Panc1 (cell line): ENCODE measurements at regions not wholly inside any gene's neighbourhood (a gene's known extent, or its start where the extent isn't known, plus 50 kb on each side); places are given as distances from the start of the nearest gene placed in this dataset.

Experiments used
- ATAC-seq: fragments of 200-7000 bp; cut with Tn5 transposase; 2 replicates; pipeline ENCODE4 v1.9.1; 2020; ENCODE audit warnings: mild to moderate bottlenecking, moderate library complexity
- BruUV-seq: library from RNA; stranded (reverse); fragments of 400-500 nt; replicated peaks from 2 replicates; lab custom pipeline; 2021; lab: Mats Ljungman, UMichigan
- CTCF ChIA-PET: fragments of 300-600 bp; sonication (Branson Sonifier 250); formaldehyde crosslinking; loops from one replicate; lab custom pipeline; 2022; ENCODE audit warnings: antibody characterized with exemption; lab: Charles Lee
- POLR2A ChIA-PET: fragments of 300-600 bp; sonication (Branson Sonifier 250); formaldehyde crosslinking; loops from one replicate; lab custom pipeline; 2022; ENCODE audit warnings: antibody characterized with exemption; lab: Charles Lee
- DNase-seq: peaks from one replicate; pipeline ENCODE4 v3.0.0-alpha.2; 2010; ENCODE audit warnings: low read depth, low spot score
- H3K27ac ChIP-seq: 2 replicates; pipeline ENCODE4 v1.5.1; 2011; ENCODE audit warnings: mild to moderate bottlenecking, low read length, inconsistent platforms
- H3K27me3 ChIP-seq: fragments of 200-500 bp; sonication (Bioruptor generic); 2 replicates; pipeline ENCODE4 v1.6.0; 2014; ENCODE audit warnings: low read length, inconsistent platforms; ENCODE audit not compliant: control insufficient read depth, insufficient read depth
- H3K36me3 ChIP-seq: fragments of 200-500 bp; sonication (Bioruptor generic); 2 replicates; pipeline ENCODE4 v1.5.1; 2014; ENCODE audit warnings: inconsistent platforms, mild to moderate bottlenecking, low read length, moderate library complexity; ENCODE audit not compliant: control insufficient read depth, insufficient read depth
- H3K4me1 ChIP-seq: 2 replicates; pipeline ENCODE4 v1.5.1; 2011; ENCODE audit warnings: inconsistent platforms, mild to moderate bottlenecking, low read length, moderate library complexity; ENCODE audit not compliant: control insufficient read depth, insufficient read depth
- H3K4me3 ChIP-seq, 2 experiments: 2 replicates each; pipeline ENCODE4 v1.5.1; 2011 to 2012; ENCODE audit warnings: low read depth in 2 of 2, low read length in 2 of 2, mild to moderate bottlenecking in 2 of 2, inconsistent platforms in 1 of 2, moderate library complexity in 1 of 2
- H3K9me3 ChIP-seq: fragments of 200-500 bp; sonication (Bioruptor generic); 2 replicates; pipeline ENCODE4 v1.5.1; 2014; ENCODE audit warnings: low read depth, mild to moderate bottlenecking, inconsistent platforms, low read length, moderate library complexity; ENCODE audit not compliant: control insufficient read depth, insufficient read depth
- CTCF ChIP-seq: fragments of 450-650 bp; IDR thresholded peaks from 2 replicates; pipeline ENCODE4 v1.5.1; 2017; ENCODE audit warnings: mild to moderate bottlenecking
- POLR2AphosphoS5 ChIP-seq: IDR thresholded peaks from 2 replicates; pipeline ENCODE4 v1.6.1; 2012; ENCODE audit warnings: mild to moderate bottlenecking, low read depth, low read length, moderate library complexity
- REST ChIP-seq, 2 experiments: IDR thresholded peaks; 2 replicates each; pipeline ENCODE4 v1.6.1; 2011 to 2012; ENCODE audit warnings: low read depth in 2 of 2, control low read depth in 1 of 2, low read length in 1 of 2, mild to moderate bottlenecking in 1 of 2, moderate library complexity in 1 of 2; ENCODE audit not compliant: insufficient read depth in 1 of 2
- SIN3A ChIP-seq: IDR thresholded peaks from 2 replicates; pipeline ENCODE4 v1.6.1; 2012; ENCODE audit warnings: low read depth, mild to moderate bottlenecking, low read length, moderate library complexity, borderline replicate concordance; ENCODE audit not compliant: insufficient read depth
- TCF7L2 ChIP-seq: IDR thresholded peaks from 2 replicates; pipeline ENCODE4 v1.6.1; 2011; ENCODE audit warnings: mild to moderate bottlenecking, low read depth, low read length, inconsistent platforms
- in situ Hi-C: cut with HindIII; loops from 2 replicates; pipeline ENCODE4 v1.10.0; 2016; ENCODE audit warnings: low sequenced_read_pairs, low pct_unique_long_range_greater_than_20kb
- intact Hi-C: fragments of 100-400 bp; cut with micrococcal nuclease; formaldehyde crosslinking; loops from one replicate; pipeline ENCODE4 v1.10.0; 2022; ENCODE audit not compliant: unreplicated experiment

- DNase-seq, result no peak
- no peak overlapping the region for H3K27ac ChIP-seq
- H3K36me3 ChIP-seq, result no peaks in the 10 kb centered on the region
- POLR2A ChIA-PET, result no interaction called here
- ATAC-seq, result no peak
- TF ChIP-seq SIN3A, result no peak
- no peak for TF ChIP-seq TCF7L2
- no peak for TF ChIP-seq POLR2AphosphoS5
- no peak for TF ChIP-seq CTCF
- TF ChIP-seq REST (IDR thresholded peaks at IDR 0.05; ENCODE audit: insufficient read depth in 1 of 2, low read depth in 2 of 2, low read length in 1 of 2), result no peak
- intact Hi-C loops (no loop called here), in situ Hi-C loops (no loop called here)
- H3K9me3 ChIP-seq, result no peaks in the 10 kb centered on the region
- CTCF ChIA-PET, result interaction anchor here (0.6 kb wide), 1 partner anchor 53 kb away, joined by 3 read pairs; no protein-coding TSS in a partner anchor
- BruUV-seq, result no TSS peak
- H3K27me3 ChIP-seq, result no peaks in the 10 kb centered on the region
- H3K4me3 ChIP-seq, result no peak overlapping the region
- no peaks in the 10 kb centered on the region for H3K4me1 ChIP-seq
Observed at GRCh38 chr1:10857687-10858086, 61.2 kb upstream of the CASZ1 start.

GRCh38 chr1:10860218-10860617, 63.8 kb upstream of the CASZ1 start:
- ChIA-PET CTCF (interaction anchor here (0.6 kb wide), 1 partner anchor 22 kb away, joined by 3 read pairs; no protein-coding TSS in a partner anchor), POLR2A (no interaction called here)
- BruUV-seq, result no TSS peak
- DNase-seq (no peak), ATAC-seq (no peak)
- Histone ChIP-seq H3K4me1 (no peaks in the 10 kb centered on the region), H3K27me3 (no peaks in the 10 kb centered on the region), H3K27ac (no peak overlapping the region), H3K36me3 (no peaks in the 10 kb centered on the region), H3K4me3 (no peak overlapping the region), H3K9me3 (no peaks in the 10 kb centered on the region)
- TF ChIP-seq CTCF (no peak), TCF7L2 (no peak), REST (IDR thresholded peaks at IDR 0.05; ENCODE audit: insufficient read depth in 1 of 2, low read depth in 2 of 2, low read length in 1 of 2) (no peak), POLR2AphosphoS5 (no peak)
- intact Hi-C loops, result no loop called here
- in situ Hi-C loops, result no loop called here
